H1 (cell line): ENCODE measurements at regions not wholly inside any gene's neighbourhood (a gene's known extent, or its start where the extent isn't known, plus 50 kb on each side); places are given as distances from the start of the nearest gene placed in this dataset.

Experiments
- CTBP2 ChIP-seq: IDR thresholded peaks from 2 replicates; pipeline ENCODE4 v1.7.0; 2011; ENCODE audit warnings: borderline replicate concordance, mild to moderate bottlenecking, moderate library complexity, mixed read lengths, low read length; ENCODE audit not compliant: insufficient read depth, insufficient read length
- KDM4A ChIP-seq: IDR thresholded peaks from one replicate; pipeline ENCODE4 v1.7.1; 2012; ENCODE audit warnings: low read depth, mild to moderate bottlenecking, moderate library complexity, low read length, inconsistent platforms; ENCODE audit not compliant: severe bottlenecking
- SAP30 ChIP-seq: fragments of 300-600 bp; sonication (generic); IDR thresholded peaks from 2 replicates; pipeline ENCODE4 v1.7.1; 2012; ENCODE audit warnings: low read length, moderate library complexity, mild to moderate bottlenecking, inconsistent platforms; ENCODE audit not compliant: insufficient read depth, insufficient replicate concordance
- TAF7 ChIP-seq: optimal IDR thresholded peaks from 2 replicates; pipeline ENCODE3; 2011; ENCODE audit warnings: low read depth, mild to moderate bottlenecking, inconsistent platforms, low read length, moderate library complexity, borderline replicate concordance
- YY1 ChIP-seq: IDR thresholded peaks from 2 replicates; pipeline ENCODE4 v1.6.1; 2011; ENCODE audit warnings: low read depth, mild to moderate bottlenecking, low read length
- TF ChIP-seq, protein P1 (sequence below): fragments of 300-600 bp; sonication (generic); IDR thresholded peaks from 2 replicates; pipeline ENCODE4 v1.7.1; 2012; ENCODE audit warnings: low read length, moderate library complexity, mild to moderate bottlenecking, inconsistent platforms; ENCODE audit not compliant: insufficient replicate concordance
- TF ChIP-seq, protein P2 (sequence below), 3 experiments: IDR thresholded peaks; 1 replicate in 2 of 3; 2 replicates in 1 of 3; pipeline versions ENCODE4 v1.5.1 to v1.6.1; 2011; ENCODE audit warnings: low read length in 3 of 3, mild to moderate bottlenecking in 3 of 3, inconsistent platforms in 2 of 3, low read depth in 1 of 3, moderate library complexity in 1 of 3; ENCODE audit not compliant: insufficient read depth in 1 of 3; ENCODE audit errors: control extremely low read depth in 1 of 3

DNA sequence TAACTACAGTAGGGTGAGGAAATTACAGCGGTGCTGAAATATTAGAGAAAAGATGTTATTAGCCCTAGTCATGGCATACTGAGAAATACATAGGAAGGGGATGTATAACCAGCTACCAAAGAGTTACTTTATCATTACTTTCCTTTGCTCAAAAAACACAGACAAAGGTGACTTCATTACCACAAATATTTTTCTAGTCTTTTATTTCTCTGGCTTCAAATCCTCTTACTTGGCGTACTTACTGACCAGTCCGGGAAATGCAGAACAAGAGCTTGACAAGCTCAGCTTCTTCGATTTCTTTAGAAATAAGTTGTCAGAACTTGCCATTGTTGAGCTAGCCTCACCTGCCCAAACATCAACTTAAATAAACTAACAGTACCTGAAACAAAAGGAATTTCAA, 142.1 kb upstream of the TMCO5A start (continued):
- TF ChIP-seq, protein P1, sequence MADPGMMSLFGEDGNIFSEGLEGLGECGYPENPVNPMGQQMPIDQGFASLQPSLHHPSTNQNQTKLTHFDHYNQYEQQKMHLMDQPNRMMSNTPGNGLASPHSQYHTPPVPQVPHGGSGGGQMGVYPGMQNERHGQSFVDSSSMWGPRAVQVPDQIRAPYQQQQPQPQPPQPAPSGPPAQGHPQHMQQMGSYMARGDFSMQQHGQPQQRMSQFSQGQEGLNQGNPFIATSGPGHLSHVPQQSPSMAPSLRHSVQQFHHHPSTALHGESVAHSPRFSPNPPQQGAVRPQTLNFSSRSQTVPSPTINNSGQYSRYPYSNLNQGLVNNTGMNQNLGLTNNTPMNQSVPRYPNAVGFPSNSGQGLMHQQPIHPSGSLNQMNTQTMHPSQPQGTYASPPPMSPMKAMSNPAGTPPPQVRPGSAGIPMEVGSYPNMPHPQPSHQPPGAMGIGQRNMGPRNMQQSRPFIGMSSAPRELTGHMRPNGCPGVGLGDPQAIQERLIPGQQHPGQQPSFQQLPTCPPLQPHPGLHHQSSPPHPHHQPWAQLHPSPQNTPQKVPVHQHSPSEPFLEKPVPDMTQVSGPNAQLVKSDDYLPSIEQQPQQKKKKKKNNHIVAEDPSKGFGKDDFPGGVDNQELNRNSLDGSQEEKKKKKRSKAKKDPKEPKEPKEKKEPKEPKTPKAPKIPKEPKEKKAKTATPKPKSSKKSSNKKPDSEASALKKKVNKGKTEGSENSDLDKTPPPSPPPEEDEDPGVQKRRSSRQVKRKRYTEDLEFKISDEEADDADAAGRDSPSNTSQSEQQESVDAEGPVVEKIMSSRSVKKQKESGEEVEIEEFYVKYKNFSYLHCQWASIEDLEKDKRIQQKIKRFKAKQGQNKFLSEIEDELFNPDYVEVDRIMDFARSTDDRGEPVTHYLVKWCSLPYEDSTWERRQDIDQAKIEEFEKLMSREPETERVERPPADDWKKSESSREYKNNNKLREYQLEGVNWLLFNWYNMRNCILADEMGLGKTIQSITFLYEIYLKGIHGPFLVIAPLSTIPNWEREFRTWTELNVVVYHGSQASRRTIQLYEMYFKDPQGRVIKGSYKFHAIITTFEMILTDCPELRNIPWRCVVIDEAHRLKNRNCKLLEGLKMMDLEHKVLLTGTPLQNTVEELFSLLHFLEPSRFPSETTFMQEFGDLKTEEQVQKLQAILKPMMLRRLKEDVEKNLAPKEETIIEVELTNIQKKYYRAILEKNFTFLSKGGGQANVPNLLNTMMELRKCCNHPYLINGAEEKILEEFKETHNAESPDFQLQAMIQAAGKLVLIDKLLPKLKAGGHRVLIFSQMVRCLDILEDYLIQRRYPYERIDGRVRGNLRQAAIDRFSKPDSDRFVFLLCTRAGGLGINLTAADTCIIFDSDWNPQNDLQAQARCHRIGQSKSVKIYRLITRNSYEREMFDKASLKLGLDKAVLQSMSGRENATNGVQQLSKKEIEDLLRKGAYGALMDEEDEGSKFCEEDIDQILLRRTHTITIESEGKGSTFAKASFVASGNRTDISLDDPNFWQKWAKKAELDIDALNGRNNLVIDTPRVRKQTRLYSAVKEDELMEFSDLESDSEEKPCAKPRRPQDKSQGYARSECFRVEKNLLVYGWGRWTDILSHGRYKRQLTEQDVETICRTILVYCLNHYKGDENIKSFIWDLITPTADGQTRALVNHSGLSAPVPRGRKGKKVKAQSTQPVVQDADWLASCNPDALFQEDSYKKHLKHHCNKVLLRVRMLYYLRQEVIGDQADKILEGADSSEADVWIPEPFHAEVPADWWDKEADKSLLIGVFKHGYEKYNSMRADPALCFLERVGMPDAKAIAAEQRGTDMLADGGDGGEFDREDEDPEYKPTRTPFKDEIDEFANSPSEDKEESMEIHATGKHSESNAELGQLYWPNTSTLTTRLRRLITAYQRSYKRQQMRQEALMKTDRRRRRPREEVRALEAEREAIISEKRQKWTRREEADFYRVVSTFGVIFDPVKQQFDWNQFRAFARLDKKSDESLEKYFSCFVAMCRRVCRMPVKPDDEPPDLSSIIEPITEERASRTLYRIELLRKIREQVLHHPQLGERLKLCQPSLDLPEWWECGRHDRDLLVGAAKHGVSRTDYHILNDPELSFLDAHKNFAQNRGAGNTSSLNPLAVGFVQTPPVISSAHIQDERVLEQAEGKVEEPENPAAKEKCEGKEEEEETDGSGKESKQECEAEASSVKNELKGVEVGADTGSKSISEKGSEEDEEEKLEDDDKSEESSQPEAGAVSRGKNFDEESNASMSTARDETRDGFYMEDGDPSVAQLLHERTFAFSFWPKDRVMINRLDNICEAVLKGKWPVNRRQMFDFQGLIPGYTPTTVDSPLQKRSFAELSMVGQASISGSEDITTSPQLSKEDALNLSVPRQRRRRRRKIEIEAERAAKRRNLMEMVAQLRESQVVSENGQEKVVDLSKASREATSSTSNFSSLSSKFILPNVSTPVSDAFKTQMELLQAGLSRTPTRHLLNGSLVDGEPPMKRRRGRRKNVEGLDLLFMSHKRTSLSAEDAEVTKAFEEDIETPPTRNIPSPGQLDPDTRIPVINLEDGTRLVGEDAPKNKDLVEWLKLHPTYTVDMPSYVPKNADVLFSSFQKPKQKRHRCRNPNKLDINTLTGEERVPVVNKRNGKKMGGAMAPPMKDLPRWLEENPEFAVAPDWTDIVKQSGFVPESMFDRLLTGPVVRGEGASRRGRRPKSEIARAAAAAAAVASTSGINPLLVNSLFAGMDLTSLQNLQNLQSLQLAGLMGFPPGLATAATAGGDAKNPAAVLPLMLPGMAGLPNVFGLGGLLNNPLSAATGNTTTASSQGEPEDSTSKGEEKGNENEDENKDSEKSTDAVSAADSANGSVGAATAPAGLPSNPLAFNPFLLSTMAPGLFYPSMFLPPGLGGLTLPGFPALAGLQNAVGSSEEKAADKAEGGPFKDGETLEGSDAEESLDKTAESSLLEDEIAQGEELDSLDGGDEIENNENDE, result no peak
- no peak for TF ChIP-seq KDM4A
- TF ChIP-seq CTBP2, result no peak
- TF ChIP-seq TAF7, result no peak
- TF ChIP-seq SAP30, result no peak
- no peak for TF ChIP-seq YY1
- TF ChIP-seq, protein P2, sequence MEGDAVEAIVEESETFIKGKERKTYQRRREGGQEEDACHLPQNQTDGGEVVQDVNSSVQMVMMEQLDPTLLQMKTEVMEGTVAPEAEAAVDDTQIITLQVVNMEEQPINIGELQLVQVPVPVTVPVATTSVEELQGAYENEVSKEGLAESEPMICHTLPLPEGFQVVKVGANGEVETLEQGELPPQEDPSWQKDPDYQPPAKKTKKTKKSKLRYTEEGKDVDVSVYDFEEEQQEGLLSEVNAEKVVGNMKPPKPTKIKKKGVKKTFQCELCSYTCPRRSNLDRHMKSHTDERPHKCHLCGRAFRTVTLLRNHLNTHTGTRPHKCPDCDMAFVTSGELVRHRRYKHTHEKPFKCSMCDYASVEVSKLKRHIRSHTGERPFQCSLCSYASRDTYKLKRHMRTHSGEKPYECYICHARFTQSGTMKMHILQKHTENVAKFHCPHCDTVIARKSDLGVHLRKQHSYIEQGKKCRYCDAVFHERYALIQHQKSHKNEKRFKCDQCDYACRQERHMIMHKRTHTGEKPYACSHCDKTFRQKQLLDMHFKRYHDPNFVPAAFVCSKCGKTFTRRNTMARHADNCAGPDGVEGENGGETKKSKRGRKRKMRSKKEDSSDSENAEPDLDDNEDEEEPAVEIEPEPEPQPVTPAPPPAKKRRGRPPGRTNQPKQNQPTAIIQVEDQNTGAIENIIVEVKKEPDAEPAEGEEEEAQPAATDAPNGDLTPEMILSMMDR (IDR thresholded peaks at IDR 0.05; ENCODE audit: control extremely low read depth in 1 of 3, insufficient read depth in 1 of 3, low read depth in 1 of 3, low read length in 3 of 3), result no peak
